Prostate gland (tissue), 2 donors: ENCODE measurements at regions not wholly inside any gene's neighbourhood (a gene's known extent, or its start where the extent isn't known, plus 50 kb on each side); places are given as distances from the start of the nearest gene placed in this dataset.

Experiments used
- POLR2A ChIP-seq: fragments of 450-650 bp; IDR thresholded peaks from one replicate; pipeline ENCODE4 v1.6.1; 2016; ENCODE audit warnings: antibody characterized with exemption, mild to moderate bottlenecking
- TF ChIP-seq, protein P1 (sequence below), 4 experiments: fragments of 200-600 bp in 2 of 4; fragments of 450-650 bp in 2 of 4; sonication (generic) in 2 of 4; IDR thresholded peaks; 1 replicate in 3 of 4; 2 replicates in 1 of 4; pipeline ENCODE4 v1.5.1; 2016 to 2019; ENCODE audit warnings: antibody characterized with exemption in 4 of 4, mild to moderate bottlenecking in 2 of 4, moderate library complexity in 2 of 4

DNA sequence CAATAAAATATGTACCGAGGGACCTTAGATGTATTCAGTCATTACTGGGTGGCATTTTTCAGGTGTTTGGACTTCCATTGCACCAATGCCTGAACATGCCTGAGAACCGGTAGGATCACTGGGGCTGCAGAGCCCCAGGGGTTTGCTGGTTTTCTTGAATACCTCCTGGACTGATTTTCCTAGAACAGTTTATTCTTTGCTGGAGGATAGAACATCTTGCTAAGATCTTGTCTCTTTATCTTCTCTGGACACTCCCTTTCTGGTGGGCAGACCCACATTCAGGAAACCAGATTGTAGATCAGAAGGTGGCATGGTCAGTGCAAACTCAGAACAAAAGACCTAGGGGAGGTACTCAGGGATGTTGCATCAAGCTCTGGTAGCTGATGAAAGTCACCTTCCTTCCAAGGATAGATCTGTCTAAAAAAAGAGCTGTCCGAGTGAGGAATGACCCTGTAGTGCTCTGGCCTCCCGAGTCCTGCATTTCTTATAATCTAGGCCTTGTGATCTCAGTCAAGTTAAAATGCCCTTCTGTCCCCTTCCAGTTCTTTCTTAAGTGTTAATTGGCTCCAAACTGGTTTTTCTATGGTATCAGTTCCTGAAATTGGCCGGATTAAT is 84.8 kb downstream of the CLDN34 start:
- TF ChIP-seq, protein P1, sequence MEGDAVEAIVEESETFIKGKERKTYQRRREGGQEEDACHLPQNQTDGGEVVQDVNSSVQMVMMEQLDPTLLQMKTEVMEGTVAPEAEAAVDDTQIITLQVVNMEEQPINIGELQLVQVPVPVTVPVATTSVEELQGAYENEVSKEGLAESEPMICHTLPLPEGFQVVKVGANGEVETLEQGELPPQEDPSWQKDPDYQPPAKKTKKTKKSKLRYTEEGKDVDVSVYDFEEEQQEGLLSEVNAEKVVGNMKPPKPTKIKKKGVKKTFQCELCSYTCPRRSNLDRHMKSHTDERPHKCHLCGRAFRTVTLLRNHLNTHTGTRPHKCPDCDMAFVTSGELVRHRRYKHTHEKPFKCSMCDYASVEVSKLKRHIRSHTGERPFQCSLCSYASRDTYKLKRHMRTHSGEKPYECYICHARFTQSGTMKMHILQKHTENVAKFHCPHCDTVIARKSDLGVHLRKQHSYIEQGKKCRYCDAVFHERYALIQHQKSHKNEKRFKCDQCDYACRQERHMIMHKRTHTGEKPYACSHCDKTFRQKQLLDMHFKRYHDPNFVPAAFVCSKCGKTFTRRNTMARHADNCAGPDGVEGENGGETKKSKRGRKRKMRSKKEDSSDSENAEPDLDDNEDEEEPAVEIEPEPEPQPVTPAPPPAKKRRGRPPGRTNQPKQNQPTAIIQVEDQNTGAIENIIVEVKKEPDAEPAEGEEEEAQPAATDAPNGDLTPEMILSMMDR (IDR thresholded peaks at IDR 0.05): no peak
- TF ChIP-seq POLR2A: no peak
